NB4 (cell line): ENCODE measurements at regions not wholly inside any gene's neighbourhood (a gene's known extent, or its start where the extent isn't known, plus 50 kb on each side); places are given as distances from the start of the nearest gene placed in this dataset.

Source experiments
- DNase-seq: peaks from one replicate; pipeline ENCODE4 v3.0.0; 2010; ENCODE audit warnings: low read depth
- H3K4me3 ChIP-seq: one replicate; pipeline ENCODE4 v1.5.1; 2011; ENCODE audit warnings: mild to moderate bottlenecking, low read depth, low read length, moderate library complexity
- MYC ChIP-seq: IDR thresholded peaks from 2 replicates; pipeline ENCODE4 v1.6.1; 2011; ENCODE audit warnings: low read depth, low read length
- POLR2A ChIP-seq: IDR thresholded peaks from 2 replicates; pipeline ENCODE4 v1.6.1; 2011; ENCODE audit warnings: mild to moderate bottlenecking; ENCODE audit not compliant: insufficient read length; ENCODE audit errors: extremely low read depth
- TF ChIP-seq, protein P1 (sequence below): IDR thresholded peaks from 2 replicates; pipeline ENCODE4 v1.6.1; 2011; ENCODE audit warnings: low read depth, low read length
- TF ChIP-seq, protein P2 (sequence below): IDR thresholded peaks from one replicate; pipeline ENCODE4 v1.5.1; 2012; ENCODE audit warnings: low read depth, low read length

DNA sequence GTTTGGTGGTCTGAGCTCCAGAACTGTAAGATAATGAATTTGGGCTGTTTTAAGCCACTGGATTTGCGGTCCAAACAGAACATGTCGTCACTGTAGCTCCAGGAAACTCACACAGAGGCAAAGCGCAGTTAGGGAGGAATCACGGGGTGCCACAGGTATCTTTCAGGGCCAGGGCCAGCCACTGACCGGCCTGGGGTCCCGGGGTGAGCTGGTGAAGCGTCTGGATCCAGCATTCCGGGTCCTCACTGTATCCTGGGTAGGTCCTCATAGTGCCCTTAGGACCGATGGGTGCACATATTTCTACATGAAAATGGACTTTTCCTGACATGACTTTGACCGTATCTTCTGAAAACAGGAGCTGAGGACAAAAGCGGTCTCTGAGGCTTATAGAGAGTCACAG is 196.0 kb upstream of the HDAC4 start:
- DNase-seq: no peak
- no peak for TF ChIP-seq MYC
- no peak for TF ChIP-seq POLR2A
- TF ChIP-seq, protein P1, sequence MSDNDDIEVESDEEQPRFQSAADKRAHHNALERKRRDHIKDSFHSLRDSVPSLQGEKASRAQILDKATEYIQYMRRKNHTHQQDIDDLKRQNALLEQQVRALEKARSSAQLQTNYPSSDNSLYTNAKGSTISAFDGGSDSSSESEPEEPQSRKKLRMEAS: no peak
- TF ChIP-seq, protein P2, sequence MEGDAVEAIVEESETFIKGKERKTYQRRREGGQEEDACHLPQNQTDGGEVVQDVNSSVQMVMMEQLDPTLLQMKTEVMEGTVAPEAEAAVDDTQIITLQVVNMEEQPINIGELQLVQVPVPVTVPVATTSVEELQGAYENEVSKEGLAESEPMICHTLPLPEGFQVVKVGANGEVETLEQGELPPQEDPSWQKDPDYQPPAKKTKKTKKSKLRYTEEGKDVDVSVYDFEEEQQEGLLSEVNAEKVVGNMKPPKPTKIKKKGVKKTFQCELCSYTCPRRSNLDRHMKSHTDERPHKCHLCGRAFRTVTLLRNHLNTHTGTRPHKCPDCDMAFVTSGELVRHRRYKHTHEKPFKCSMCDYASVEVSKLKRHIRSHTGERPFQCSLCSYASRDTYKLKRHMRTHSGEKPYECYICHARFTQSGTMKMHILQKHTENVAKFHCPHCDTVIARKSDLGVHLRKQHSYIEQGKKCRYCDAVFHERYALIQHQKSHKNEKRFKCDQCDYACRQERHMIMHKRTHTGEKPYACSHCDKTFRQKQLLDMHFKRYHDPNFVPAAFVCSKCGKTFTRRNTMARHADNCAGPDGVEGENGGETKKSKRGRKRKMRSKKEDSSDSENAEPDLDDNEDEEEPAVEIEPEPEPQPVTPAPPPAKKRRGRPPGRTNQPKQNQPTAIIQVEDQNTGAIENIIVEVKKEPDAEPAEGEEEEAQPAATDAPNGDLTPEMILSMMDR: no peak

DNA sequence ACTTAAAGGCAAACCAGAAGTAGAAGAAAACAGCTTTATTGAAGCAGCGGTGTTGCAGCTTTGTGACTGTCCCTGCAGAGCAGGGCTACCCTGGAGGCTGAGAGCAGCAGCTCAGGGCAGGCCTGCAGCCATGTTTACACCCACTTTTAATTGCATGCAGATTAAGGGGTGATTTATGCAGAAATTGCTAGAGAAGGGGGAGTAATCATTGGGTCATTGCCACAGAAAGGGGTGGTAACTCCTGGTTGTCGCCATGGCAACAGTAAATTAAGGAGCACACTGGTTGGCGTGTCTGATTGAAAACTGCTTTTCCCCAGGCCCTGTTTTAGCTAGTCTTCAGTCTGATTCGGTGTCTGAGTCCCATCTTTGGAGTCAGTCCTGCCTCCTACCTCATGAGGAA is 195.4 kb upstream of the HDAC4 start:
- no peak for DNase-seq
- TF ChIP-seq, protein P2: no peak
- TF ChIP-seq MYC (no peak), POLR2A (no peak)
- TF ChIP-seq, protein P1: no peak
- no peak overlapping the region for H3K4me3 ChIP-seq

More for the DNA sequence above, 196.0 kb upstream of the HDAC4 start:
- H3K4me3 ChIP-seq: no peak overlapping the region

DNA sequence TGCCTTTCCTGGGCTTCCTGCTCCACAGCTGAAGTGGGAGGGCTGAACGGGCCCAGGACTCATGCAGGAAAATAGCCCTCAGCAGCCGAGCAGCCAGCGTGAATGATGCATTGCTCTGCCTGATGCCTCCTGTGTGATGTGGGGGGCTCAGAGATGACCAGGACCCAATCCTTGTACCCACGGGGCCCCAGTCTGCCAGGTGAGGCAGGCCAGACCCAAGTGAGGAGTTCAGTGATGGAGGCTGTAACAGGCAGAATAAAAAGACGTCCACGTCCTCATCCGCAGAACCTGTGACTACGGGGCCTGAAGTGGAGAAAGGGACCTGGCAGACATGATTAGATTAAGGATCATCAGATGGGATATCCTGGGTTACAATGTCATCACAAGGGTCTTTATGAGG is 194.9 kb upstream of the HDAC4 start:
- DNase-seq: no peak
- TF ChIP-seq, protein P1: no peak
- no peak for TF ChIP-seq POLR2A
- TF ChIP-seq, protein P2: no peak
- no peak for TF ChIP-seq MYC
- no peak overlapping the region for H3K4me3 ChIP-seq

DNA sequence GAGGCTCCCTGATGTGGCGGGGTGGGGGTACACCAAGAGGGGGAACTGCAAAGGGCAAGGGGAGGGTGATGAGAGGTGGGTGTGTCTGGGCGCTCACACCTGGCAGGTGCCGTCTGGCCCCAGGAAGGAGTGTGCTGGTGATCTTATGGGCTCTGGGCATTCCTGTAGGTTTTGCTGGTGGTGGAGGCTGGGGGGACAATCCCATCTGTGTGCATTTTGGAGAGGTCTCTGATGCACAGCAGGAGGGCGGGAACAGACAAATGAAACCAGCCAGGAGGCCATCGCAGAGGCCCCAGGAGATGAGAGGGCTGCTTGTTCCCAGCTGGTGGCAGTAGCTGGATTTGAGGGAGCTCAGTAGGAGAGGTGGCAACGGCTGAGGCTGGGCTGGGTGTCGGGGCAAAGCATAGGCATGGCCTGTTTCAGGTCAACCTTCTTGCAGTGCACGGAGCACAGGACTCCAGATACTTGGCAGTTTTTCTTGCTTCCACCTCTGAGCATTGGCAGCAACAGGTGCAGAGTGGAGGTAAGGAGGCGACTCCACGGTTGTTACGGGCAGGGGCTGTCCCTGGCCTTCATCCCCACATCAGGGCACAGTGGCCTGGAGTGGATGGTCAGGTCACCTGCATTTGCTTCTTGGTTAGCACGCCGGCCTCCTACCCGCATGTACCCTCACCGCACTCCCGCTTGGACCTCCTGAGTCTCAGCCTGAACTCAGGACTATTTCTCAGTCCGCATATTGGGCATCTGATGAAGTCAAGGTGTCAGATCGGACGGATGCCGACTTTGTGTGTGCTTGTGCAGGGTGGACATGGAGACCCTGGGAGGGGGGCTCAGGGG is 194.2 kb upstream of the HDAC4 start:
- no peak for TF ChIP-seq POLR2A
- TF ChIP-seq, protein P2: no peak
- TF ChIP-seq, protein P1: no peak
- TF ChIP-seq MYC: no peak

DNA sequence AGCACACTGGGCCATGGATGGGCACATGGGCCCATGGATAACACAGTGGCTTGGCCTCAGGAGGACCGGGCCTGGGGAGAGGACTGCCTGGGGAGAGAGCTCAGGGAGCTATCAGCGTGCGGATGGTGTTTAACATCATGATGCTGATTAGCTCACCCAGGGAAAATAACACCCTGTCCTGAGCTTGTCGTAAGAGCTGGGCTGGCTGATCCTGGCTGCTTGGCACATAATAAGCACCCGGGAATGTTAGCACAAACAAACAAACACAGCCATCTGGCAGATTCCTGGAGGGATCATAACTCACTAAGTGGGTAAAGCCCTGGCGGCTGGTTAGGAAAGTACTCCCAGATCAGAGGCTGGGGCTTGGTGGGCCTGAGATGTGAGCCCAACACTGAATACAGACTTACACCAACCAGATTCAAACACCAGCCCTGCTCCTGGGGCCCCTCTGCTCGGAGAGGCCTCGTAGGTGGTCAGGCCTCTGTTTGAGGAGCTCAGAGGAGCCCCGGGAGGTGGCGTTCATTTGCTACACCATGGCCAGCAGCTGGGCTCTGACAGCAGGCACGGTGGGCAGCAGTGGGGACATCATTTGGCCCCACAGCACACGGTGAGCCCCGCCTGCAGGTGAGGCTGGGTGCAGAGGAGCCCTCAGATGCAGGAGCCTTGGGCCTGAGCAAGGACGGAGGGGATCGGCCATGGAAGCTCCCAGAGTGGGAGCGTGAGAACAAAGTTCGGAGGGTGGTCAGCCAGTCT is 193.4 kb upstream of the HDAC4 start:
- DNase-seq: no peak
- TF ChIP-seq POLR2A (no peak), MYC (no peak)
- TF ChIP-seq, protein P1: no peak
- TF ChIP-seq, protein P2: no peak
- no peak overlapping the region for H3K4me3 ChIP-seq

More for the DNA sequence above, 194.2 kb upstream of the HDAC4 start:
- DNase-seq: no peak
- H3K4me3 ChIP-seq: no peak overlapping the region
